ENCODE measurements at regions not wholly inside any gene's neighbourhood (a gene's known extent, or its start where the extent isn't known, plus 50 kb on each side); places are given as distances from the start of the nearest gene placed in this dataset.

- H3K9me3 ChIP-seq (ENCODE audit: control insufficient read depth in 2 of 3, insufficient read depth in 1 of 3, low read length in 3 of 3), result no peaks in the 10 kb centered on the region
- intact Hi-C loops (cut with DNase I), result no loop called here
- no peak for DNase-seq
- no peak overlapping the region for H3K4me3 ChIP-seq (ENCODE audit: low read length in 3 of 3)
- H3K36me3 ChIP-seq (ENCODE audit: control insufficient read depth in 2 of 3, insufficient read depth in 3 of 3, low read length in 3 of 3), result no peaks in the 10 kb centered on the region
- no peaks in the 10 kb centered on the region for H3K27me3 ChIP-seq (ENCODE audit: control insufficient read depth, insufficient read depth, low read length)
- no peak overlapping the region for H3K9ac ChIP-seq (ENCODE audit: low read length in 3 of 3)
- no peak for FAIRE-seq
- no peak overlapping the region for H3K27ac ChIP-seq (ENCODE audit: low read depth in 2 of 2, low read length in 2 of 2)
- no peak for TF ChIP-seq CTCF (IDR thresholded peaks at IDR 0.05; ENCODE audit: borderline replicate concordance, extremely low read depth, insufficient read depth)
- H3K4me1 ChIP-seq (ENCODE audit: control insufficient read depth in 2 of 3, insufficient read depth in 2 of 3, low read depth in 1 of 3, low read length in 3 of 3), result peaks cover 8 to 21% (median 10%) of the 10 kb centered on the region in 3 donors
Measured at GRCh38 chr21:15144026-15144425, 79.2 kb upstream of the NRIP1 start.

GRCh38 chr21:15148437-15148836 is 83.6 kb upstream of the NRIP1 start:
- Histone ChIP-seq H3K4me3 (ENCODE audit: low read length in 3 of 3) (no peak overlapping the region), H3K9ac (ENCODE audit: low read length in 3 of 3) (no peak overlapping the region), H3K9me3 (ENCODE audit: control insufficient read depth in 2 of 3, insufficient read depth in 1 of 3, low read length in 3 of 3) (no peaks in the 10 kb centered on the region), H3K4me1 (ENCODE audit: control insufficient read depth in 2 of 3, insufficient read depth in 2 of 3, low read depth in 1 of 3, low read length in 3 of 3) (no peaks in the 10 kb centered on the region), H3K27me3 (ENCODE audit: control insufficient read depth, insufficient read depth, low read length) (no peaks in the 10 kb centered on the region), H3K36me3 (ENCODE audit: control insufficient read depth in 2 of 3, insufficient read depth in 3 of 3, low read length in 3 of 3) (no peaks in the 10 kb centered on the region), H3K27ac (ENCODE audit: low read depth in 2 of 2, low read length in 2 of 2) (no peak overlapping the region)
- DNase-seq (no peak), FAIRE-seq (no peak)
- TF ChIP-seq CTCF (IDR thresholded peaks at IDR 0.05; ENCODE audit: borderline replicate concordance, extremely low read depth, insufficient read depth), result no peak
- intact Hi-C loops (cut with DNase I), result no loop called here

GRCh38 chr21:15149600-15150224 is 84.9 kb upstream of the NRIP1 start:
- no peak for TF ChIP-seq CTCF (IDR thresholded peaks at IDR 0.05; ENCODE audit: borderline replicate concordance, extremely low read depth, insufficient read depth)
- FAIRE-seq, result no peak

More at GRCh38 chr21:15149600-15150224, 84.9 kb upstream of the NRIP1 start:
- H3K27ac ChIP-seq (ENCODE audit: low read depth in 2 of 2, low read length in 2 of 2), result no peak overlapping the region
- intact Hi-C loops (cut with DNase I), result no loop called here
- no peaks in the 10 kb centered on the region for H3K36me3 ChIP-seq (ENCODE audit: control insufficient read depth in 2 of 3, insufficient read depth in 3 of 3, low read length in 3 of 3)
- H3K27me3 ChIP-seq (ENCODE audit: control insufficient read depth, insufficient read depth, low read length), result no peaks in the 10 kb centered on the region
- no peaks in the 10 kb centered on the region for H3K4me1 ChIP-seq (ENCODE audit: control insufficient read depth in 2 of 3, insufficient read depth in 2 of 3, low read depth in 1 of 3, low read length in 3 of 3)
- no peaks in the 10 kb centered on the region for H3K9me3 ChIP-seq (ENCODE audit: control insufficient read depth in 2 of 3, insufficient read depth in 1 of 3, low read length in 3 of 3)
- no peak overlapping the region for H3K9ac ChIP-seq (ENCODE audit: low read length in 3 of 3)
- H3K4me3 ChIP-seq (ENCODE audit: low read length in 3 of 3), result no peak overlapping the region
- DNase-seq, result no peak

Data from kidney (tissue), 13 donors.